ENCODE measurements at regions not wholly inside any gene's neighbourhood (a gene's known extent, or its start where the extent isn't known, plus 50 kb on each side); places are given as distances from the start of the nearest gene placed in this dataset.

DNA sequence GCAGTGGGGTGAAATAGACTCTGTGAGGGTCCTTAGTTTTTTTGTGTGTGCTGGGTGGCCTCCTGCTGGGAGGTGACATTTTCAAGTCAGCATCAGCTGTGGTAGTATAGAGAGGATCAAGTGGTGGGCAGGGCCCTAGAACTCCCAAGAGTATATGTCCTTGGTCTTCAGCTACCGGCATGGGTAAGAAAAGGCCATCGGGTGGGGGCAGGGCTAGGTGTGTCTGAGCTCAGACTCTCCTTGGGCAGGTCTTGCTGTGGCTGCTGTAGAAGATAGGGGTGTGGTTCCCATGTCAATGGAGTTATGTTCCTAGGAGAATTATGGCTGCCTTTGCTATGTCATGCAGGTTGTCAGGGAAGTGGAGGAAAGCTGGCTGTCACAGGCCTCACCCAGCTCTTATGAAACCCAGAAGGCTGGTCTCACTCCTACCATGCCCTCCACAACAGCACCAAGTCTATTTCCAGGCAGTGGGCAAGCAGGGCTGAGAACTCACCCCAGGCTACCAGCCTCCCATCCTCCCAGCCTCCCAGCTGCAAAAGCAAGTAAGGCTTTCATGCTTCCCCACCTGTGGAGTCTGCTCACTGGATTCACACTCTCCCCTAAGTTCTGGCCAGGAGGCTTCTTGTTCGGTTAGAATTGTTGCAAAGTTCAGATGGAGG lies 130.6 kb upstream of the SOX1 start:
- DNase-seq: no peak

DNA sequence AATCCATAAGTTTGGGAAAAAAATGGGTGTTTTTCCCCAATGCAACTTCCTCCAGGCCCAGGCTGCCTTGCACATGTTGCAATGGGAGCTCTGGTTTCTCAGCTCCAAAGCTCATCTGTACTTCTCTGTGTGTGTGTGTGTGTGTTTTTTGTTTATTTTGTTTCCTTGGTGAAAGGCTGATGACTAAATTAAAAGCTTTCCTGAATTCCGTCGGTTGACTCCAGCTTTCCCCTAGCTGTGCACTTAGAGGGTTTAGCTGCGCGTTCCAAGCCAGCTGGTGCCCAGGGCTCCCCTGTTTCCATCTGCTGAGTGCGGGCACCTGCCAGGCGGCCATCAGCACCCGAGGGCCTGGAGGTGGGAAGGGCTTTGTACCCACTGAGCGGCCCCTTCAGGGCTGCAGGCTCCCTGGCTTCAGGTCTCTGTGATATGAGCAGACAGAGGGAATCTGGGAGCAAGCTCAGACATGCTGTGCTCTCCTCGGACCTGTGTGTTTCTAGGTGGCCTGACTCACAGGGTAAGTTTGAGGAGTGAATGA lies 129.1 kb upstream of the SOX1 start:
- DNase-seq: no peak

DNA sequence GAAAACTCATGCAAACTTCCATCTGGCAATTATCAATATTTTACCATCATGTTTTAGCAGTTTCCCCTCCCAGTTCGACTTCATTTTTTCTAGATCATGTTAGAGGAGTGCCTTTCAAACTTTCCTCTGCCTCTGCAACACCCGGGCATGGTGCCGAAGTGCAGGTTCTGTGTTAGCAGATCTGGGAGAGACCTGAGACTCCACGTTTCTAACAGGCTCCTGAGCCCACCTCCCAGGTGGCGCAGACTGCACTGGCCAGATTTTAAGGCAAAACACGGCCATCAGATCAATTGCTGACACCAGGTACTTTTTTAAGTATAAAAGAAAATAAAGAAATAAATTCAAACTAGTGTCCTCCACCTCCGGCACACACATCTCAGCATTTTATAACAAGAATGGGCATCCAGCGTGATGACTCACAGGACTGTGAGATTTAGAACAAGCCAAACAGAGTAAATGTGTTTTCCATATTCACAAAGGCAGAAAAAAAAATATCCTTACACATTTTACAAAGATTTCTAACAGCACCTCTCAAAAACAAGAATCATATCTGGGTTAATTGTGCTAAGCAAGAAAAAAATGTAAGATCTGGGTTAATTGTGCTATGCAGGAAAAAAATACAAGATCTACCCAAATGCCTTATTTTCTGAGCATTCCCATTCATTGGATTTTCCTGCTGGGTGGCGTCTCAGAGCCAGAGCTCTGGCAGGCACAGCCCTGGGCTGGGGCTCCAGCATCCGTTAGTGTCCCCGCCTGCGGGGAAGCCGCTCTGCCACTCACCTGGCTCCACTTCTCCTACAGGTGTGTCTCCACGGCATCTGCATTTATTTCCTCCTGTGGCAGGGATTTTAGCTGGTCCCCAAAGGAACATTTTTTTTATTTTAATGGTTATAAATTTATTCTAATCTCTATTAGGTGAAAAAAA lies 127.9 kb upstream of the SOX1 start:
- DNase-seq: no peak

DNA sequence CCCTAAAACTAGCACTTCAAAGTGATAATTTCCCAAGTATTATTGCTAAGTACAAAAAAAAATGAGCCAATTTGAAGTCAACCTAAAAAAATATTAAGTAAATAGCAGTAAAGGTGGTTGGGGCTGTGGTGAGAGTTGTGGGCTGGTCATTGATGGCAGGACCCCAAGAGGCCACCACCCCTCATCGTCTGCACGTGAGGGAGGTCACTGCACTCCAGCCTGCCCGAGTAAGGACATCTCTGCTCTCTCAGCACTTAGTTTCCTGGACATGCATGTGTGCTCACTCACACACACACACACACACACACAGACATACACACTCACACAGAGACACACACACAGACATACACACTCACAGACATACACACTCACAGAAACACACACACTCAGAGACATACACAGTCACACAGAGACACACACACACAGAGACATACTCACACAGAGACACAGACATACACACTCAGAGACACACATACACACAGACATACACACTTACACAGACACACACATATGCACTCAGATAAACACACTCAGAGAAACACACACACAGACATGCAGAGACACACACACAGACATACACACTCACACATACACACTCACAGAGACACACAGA lies 127.2 kb upstream of the SOX1 start:
- DNase-seq: no peak

DNA sequence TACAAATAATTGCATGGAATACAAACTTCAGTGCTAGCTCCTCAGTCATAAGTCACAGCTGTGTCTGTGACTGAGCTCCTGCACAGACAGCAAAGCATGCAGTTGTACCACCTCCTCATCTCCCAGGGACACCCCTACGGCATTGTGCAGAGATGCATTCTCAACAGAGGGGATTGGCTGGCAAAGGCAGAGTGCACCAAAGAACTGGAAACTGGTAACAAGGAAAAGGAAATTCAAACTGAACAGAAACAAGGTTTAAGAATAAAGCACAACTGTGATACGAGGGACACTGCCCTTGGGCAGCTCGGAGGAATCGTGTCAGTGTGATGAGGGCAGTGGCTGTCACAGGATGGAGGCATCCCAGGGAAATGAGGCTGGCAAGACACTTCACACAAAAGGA lies 126.1 kb upstream of the SOX1 start:
- no peak for DNase-seq

DNA sequence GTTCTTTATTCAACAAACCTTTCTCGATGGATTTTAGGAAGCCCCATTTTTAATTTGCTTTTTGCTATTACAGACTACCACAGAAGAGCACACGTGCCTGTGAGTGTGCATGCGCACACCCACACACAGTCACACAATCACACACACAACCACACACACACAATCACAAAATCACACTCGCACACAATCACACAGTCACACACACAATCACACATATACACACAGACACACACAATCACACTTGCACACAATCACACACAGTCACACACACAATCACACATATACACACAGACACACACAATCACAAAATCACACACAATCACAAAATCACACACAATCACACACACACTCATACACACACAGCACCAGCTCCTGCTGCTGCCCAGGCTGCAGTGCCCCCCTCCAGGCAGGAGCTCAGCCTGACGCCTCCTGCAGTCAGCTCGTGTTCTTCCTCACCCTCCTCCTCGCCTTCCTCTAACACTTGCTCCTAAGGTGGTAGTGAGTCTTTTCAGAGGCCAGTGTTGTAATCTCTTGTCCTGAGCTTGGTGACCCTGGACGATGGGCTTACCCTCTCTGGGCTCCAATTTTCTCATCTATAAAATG lies 125.0 kb upstream of the SOX1 start:
- no peak for DNase-seq

DNA sequence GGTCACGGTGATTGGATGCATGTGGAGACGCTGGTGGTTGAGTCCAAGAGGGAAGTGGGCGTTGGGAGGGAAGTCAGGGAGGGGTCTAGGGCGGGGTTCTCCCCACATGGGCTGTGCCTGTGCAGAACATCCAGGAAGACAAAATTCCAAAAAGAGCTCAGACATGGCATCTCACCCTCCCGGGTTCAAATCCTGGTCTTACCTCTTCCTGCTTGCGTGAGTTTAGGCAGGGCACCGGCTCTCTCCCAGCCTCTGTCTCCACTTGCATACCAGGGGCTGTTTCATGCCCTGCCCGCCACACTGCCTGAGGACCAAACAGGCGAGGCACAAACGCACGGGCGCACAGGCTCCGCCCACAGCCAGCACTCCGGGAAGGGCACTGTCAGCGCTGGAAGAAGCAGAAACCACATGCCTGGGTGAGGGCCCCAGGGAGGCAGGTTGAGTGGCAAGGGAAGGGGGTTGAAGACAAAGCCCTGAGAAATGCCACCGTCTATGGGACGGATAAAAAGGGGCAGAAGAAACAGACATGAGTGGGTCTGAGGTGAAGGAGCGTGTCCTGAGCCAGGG lies 123.6 kb upstream of the SOX1 start:
- no peak for DNase-seq

DNA sequence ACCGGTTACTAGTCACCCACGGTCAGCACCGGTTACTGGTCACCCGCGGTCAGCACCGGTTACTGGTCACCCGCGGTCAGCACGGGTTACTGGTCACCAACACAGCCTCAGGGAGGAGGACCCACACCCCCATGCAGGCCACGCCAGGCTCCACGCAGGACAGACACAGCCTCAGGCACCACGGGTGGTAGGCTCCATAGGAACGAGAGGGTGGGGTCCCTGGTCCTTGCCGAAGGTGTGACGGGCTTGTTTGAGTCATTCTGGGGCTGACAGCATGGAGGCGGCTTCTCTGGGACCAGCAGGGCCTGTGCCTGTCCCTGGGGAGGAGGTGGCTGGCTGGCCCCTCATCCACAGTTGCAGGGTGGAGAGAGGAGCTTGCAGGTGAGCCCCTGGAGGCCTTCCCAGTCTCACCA lies 122.8 kb upstream of the SOX1 start:
- peak; percentile 1 for DNase-seq

DNA sequence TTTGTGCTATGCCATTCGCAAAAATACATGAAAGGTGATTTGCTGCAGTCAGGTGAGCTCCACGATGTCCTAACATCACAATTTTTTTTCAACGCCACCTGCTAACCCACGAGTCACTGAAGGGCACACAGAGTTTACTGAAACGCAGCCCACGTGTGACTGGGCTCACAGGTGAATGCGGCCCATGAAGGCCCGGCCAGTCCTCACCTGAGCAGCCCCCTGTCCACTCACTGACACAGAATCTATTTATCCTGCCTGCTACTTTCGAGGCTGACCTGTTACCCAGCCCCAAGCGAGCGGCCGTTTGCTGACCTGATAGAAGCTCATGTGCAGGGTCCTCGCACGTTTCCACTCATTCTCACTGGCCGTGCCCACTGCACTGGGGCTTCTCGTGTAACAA lies 121.9 kb upstream of the SOX1 start:
- DNase-seq: no peak

DNA sequence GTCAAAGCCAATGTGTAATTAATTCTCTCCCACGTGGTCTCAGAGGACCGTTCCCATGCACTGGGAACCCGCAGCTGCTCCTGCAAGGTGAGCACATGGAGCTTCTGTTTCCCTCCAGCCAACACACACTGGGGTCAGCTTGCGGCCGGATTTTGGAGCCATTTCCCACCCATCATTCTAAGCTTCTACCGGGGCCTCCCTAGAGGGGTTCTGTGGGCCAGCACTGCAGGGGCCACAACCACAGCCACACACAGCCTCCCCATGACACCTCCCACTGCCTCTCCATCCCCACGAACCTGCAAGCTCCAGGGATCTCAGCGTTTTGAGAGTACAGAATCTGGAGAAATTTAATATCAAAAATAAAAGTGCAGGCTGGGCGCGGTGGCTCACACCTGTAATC lies 120.7 kb upstream of the SOX1 start:
- no peak for DNase-seq

DNA sequence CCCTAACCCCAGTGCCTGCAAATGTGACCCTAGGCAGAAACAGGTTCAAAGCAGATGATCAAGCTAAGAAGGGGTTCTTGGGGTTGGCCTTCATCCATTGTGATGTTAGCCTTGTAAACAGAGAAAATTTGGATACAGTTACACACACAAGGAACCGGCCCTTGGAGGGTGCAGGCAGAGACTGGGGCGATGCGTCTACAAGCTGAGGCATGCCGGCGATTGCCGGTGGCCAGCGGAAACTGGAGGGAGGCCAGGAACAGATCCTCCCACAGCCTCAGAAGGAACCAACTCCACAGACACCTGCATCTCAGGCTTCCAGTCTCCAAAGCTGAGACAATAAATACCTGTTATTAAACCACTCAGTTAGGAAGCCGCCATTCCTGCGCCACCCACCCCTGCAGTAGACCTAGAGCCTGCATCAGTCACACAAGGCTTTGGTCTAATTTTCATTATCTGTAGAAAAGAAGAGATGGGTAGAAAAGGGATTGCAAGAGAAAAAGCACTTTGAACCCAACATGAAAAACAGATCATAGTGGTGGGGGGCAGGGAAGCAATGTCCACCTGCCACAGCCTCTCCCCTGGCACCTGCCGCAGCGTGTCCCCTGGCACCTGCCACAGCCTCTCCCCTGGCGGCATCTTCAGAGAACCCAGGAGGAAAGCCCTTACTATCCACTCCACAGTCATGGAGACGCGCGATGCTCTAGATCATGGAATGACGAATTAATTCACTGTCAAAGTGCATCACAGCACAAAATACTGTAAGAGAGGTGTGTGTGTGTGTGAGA lies 119.7 kb upstream of the SOX1 start:
- DNase-seq: no peak

DNA sequence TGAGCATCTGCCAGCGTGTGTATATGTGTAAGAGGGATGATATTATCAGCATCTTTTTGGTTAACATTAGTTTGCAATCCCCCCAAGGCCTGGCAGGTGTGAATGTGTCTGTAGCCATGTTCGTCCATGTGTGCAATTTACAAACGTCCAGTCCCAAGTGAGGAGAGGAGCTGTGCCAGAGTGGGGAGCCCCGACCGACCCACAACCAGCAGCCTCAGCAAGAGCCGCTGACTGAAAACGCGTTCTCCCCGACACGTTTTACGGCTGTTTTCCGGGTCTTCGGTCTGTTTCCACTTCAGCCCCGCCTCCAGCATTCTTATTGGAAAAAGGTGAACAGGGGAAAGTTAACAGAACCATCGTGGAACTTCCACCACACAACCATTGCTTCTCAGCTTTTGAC lies 119.1 kb upstream of the SOX1 start:
- no peak for DNase-seq

DNA sequence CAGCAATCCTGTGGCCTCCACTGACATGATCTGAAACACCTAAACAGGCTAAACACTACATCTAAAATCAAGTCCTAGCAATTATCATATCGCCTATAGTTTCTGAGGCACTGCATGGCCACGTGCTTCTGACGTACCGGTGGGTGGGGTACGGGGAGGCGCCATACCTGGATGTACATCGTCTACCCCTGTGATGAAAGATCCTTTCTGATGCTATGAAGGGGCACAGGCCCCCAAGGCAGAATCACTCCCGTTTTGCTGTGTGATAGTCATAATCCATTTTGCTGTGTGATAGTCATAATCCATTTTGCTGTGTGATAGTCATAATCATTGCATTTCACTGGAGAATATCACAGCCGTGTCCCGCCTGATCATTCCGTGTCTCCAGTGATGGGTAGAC lies 118.7 kb upstream of the SOX1 start:
- DNase-seq: no peak

DNA sequence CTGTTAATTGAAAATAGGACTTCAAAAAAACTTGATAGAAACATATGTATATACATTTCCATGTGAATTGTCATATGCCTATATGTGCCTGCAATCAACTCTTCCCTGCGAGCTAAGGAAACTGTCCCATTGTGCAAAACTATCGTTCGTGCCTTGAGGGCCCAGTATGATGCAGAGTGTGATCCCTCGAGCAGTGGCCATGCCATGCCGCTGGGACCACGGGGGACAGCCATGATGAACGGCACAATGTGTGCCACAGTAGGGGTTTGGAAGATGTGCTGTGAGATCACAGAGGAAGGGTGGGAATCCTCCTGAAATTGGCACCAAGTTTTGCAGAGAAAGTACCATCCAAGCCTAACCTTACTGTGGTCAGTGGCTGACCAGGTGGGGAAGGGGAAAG lies 118.1 kb upstream of the SOX1 start:
- no peak for DNase-seq

DNA sequence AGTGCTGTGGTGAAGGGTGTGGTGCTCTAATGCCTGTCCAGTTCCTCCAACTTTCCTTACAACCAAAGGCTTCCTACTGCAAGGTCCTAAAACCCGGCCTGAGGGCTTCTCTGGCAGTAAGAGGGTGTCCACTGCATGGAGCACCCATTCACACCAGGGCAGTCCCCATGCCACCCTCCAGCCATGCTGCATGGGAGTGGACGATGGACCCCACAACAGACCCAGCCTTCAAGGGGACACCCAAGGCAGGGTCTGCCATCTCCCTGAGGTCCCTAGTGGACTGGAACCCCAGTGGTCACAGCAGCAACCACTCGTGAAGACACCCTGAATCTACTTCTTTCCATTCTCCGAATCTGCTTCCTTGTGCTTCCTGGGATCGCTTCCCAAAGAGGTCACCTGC lies 117.6 kb upstream of the SOX1 start:
- no peak for DNase-seq

DNA sequence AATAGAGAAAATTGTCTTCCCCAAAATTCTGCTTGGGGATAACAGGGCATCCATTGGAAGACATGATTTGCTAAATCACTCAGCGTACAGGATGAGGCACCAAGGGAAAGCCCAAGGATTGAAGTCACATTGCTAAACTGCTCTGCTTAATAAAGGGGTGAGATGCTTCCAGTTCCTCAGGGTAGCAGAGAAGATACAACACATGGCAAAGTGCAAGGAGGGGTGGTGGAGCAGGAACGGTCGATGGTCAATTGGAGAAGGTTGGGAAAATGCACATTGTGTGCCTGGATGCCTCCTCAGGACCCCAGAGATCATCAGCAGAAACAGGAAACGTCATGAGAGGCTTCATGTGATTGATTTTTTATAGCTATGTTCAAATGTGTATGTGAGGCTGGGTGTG lies 116.3 kb upstream of the SOX1 start:
- DNase-seq: no peak

DNA sequence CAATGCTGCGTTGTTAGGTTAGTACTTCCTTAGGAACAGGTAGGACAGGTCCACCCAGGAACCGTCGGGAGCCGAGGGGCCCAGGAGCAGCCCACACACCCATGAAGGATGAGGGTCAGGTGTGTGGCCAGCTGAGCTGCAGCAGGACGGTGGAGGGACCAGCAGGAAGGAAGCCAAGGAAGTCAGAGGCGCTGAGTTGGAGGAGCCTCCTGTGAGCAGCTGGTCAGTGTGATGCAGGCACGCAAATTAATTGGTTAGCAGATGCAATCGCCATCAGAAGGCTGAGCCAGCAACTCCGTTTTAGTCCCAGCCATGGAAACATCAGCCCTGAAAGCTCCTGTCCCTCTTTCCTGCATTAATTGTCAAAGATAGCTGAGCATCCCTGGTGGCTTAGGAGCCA lies 114.9 kb upstream of the SOX1 start:
- no peak for DNase-seq

DNA sequence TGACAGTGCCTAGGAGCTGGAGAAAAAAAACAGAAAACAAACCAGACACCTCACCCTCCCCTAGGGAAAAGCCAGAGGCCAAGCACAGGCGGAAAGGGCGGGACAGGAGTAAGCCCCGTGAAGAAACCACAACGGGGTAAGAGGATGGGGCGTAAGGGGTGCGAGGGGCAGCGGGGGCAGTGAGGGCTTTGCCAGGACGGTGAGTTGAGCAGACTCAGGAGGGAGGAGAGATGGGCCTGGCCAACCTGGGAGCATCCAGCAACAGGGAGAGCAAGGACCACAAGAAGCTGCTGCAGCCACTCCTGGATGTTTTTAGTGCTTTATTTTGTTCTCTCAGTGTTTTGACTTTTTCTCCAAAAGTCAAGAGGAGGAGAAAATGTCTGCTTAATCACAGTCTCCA lies 114.1 kb upstream of the SOX1 start:
- no peak for DNase-seq

DNA sequence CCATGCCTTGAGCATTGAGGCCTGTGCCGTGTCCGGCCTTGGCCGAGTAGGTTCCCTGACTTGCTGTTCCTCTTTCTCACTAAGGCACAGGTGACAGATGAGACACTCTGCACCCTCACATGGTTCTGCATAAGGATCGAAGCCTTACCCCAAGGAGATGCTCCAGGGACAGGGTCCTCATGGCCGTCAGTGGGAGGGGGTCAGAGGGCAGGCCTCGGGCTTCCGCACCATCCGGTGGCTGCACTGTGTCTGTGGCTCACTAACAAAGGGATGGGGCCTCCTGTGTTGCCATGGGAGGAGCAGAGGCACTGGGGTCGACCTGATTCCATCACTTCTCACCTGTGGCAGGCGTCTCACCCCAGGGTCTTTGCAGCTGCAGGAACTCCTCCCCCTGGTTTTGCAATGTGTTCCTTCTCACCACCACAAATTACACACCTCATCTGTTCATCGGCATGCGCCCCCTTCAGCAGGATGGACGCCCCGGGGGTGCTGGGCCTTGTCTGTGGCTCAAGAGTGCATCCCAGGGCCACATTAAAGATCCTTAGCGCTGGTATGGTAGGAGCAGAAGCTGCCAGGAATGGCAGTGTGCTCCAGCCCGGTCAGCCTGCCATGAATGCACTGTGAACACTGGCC lies 113.3 kb upstream of the SOX1 start:
- DNase-seq: no peak

DNA sequence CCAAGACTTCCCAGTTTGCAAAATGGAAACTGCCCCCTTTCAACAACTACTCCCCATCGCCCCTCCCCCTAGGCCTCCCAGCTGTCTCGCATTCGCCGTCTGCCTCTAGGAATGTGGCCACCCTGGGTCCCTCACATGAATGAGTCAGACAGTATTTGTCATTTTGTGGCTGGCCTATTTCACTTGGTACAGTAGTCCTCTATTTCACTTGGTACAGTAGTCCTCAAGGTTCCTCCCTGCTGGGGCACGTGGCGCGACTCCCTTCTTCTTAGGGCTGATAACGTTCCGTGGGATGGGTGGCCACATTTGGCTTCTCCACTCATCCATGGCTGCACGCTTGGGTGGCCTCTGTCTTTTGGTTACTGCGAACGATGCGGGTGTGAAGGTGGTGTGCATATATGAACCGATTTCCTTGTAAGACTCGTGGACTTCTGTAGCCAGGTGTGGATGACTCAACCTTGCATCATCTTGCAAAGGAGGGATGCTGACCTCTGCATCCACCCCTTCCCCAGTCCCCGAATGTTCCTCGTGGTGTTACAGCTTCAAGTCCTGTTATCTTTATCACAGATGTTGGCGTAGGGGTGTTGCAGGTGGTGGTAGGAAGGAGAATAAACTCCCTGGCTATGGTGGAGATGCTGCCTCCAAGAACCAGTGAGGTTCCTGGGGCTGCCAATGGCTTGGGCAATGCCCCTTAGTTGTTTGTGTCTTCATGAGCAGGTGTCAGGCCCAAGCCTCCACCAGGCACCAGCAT lies 112.1 kb upstream of the SOX1 start:
- no peak for DNase-seq
